Mesenchymal stem cell (in vitro differentiated cells and primary cell): ENCODE measurements at regions not wholly inside any gene's neighbourhood (a gene's known extent, or its start where the extent isn't known, plus 50 kb on each side); places are given as distances from the start of the nearest gene placed in this dataset.

Experiments
- DNase-seq: peaks from one replicate; pipeline ENCODE4 v3.0.0-alpha.2; 2013
- H2AFZ ChIP-seq: one replicate; pipeline ENCODE4 v1.6.1; 2013; ENCODE audit warnings: low read depth, mild to moderate bottlenecking, control low read depth, inconsistent platforms, low read length, moderate library complexity
- H2AK5ac ChIP-seq: 2 replicates; pipeline ENCODE4 v1.6.1; 2013; ENCODE audit warnings: low read length, moderate library complexity, mild to moderate bottlenecking, inconsistent platforms; ENCODE audit not compliant: severe bottlenecking
- H2BK120ac ChIP-seq: one replicate; pipeline ENCODE4 v1.6.1; 2013; ENCODE audit warnings: low read depth, mild to moderate bottlenecking, inconsistent platforms, low read length, moderate library complexity
- H2BK12ac ChIP-seq, 2 experiments: one replicate each; pipeline ENCODE4 v1.6.1; 2013; ENCODE audit warnings: inconsistent platforms in 2 of 2, low read length in 2 of 2, mild to moderate bottlenecking in 2 of 2, moderate library complexity in 2 of 2, control low read depth in 1 of 2
- H2BK15ac ChIP-seq: one replicate; pipeline ENCODE4 v1.6.1; 2013; ENCODE audit warnings: mild to moderate bottlenecking, low read depth, inconsistent platforms; ENCODE audit not compliant: poor library complexity, severe bottlenecking
- H2BK5ac ChIP-seq: 2 replicates; pipeline ENCODE4 v1.6.1; 2013; ENCODE audit warnings: low read depth, mild to moderate bottlenecking, low read length, control low read depth, inconsistent platforms; ENCODE audit not compliant: poor library complexity, severe bottlenecking
- H3K14ac ChIP-seq, 2 experiments: one replicate each; pipeline ENCODE4 v1.6.1; 2013; ENCODE audit warnings: inconsistent platforms in 2 of 2, low read length in 2 of 2, control low read depth in 1 of 2, mild to moderate bottlenecking in 1 of 2, moderate library complexity in 1 of 2
- H3K18ac ChIP-seq, 2 experiments: one replicate each; pipeline ENCODE4 v1.6.1; 2013; ENCODE audit warnings: inconsistent platforms in 2 of 2, low read length in 2 of 2, control low read depth in 1 of 2, low read depth in 1 of 2, mild to moderate bottlenecking in 1 of 2
- H3K23ac ChIP-seq, 2 experiments: one replicate each; pipeline ENCODE4 v1.6.1; 2013; ENCODE audit warnings: inconsistent platforms in 2 of 2, low read length in 2 of 2, mild to moderate bottlenecking in 2 of 2, moderate library complexity in 2 of 2, control low read depth in 1 of 2
- H3K27ac ChIP-seq: 2 replicates; pipeline ENCODE4 v1.5.1; 2013; ENCODE audit warnings: mild to moderate bottlenecking, moderate library complexity, low read length, control low read depth, inconsistent platforms; ENCODE audit not compliant: poor library complexity, severe bottlenecking
- H3K27me3 ChIP-seq, 2 experiments: 2 replicates each; pipeline versions ENCODE4 v1.6.1 to v1.7.0; 2013; ENCODE audit warnings: low read length in 2 of 2, mild to moderate bottlenecking in 2 of 2, moderate library complexity in 2 of 2, control low read depth in 1 of 2, inconsistent platforms in 1 of 2; ENCODE audit not compliant: control insufficient read depth in 1 of 2, insufficient read depth in 1 of 2
- H3K36me3 ChIP-seq, 2 experiments: 2 replicates each; pipeline versions ENCODE4 v1.6.1 to v1.7.0; 2013; ENCODE audit warnings: low read length in 2 of 2, control low read depth in 1 of 2, inconsistent platforms in 1 of 2, low read depth in 1 of 2, mild to moderate bottlenecking in 1 of 2; ENCODE audit not compliant: insufficient read depth in 2 of 2, control insufficient read depth in 1 of 2
- H3K4ac ChIP-seq, 2 experiments: one replicate each; pipeline ENCODE4 v1.6.1; 2013; ENCODE audit warnings: inconsistent platforms in 2 of 2, low read length in 2 of 2, mild to moderate bottlenecking in 2 of 2, moderate library complexity in 2 of 2, control low read depth in 1 of 2, low read depth in 1 of 2
- H3K4me1 ChIP-seq: 2 replicates; pipeline ENCODE4 v1.6.1; 2013; ENCODE audit warnings: low read depth, low read length, control low read depth; ENCODE audit not compliant: control insufficient read depth, insufficient read depth
- H3K4me2 ChIP-seq: 2 replicates; pipeline ENCODE4 v1.6.1; 2013; ENCODE audit warnings: low read length, mild to moderate bottlenecking, inconsistent platforms; ENCODE audit not compliant: poor library complexity, severe bottlenecking
- H3K4me3 ChIP-seq, 2 experiments: 2 replicates each; pipeline versions ENCODE4 v1.5.1 to v1.7.0; 2013; ENCODE audit warnings: low read length in 2 of 2, mild to moderate bottlenecking in 2 of 2, control low read depth in 1 of 2, low read depth in 1 of 2; ENCODE audit not compliant: insufficient read depth in 1 of 2
- H3K79me1 ChIP-seq: replicated peaks from 2 replicates; pipeline ENCODE4 v1.6.1; 2013; ENCODE audit warnings: mild to moderate bottlenecking, control low read depth, low read length, inconsistent platforms; ENCODE audit not compliant: poor library complexity, severe bottlenecking
- H3K9ac ChIP-seq: 2 replicates; pipeline ENCODE4 v1.7.0; 2013; ENCODE audit warnings: mild to moderate bottlenecking, low read length, moderate library complexity
- H3K9me3 ChIP-seq: 2 replicates; pipeline ENCODE4 v1.7.0; 2013; ENCODE audit warnings: mild to moderate bottlenecking, low read length; ENCODE audit not compliant: control insufficient read depth
- H4K8ac ChIP-seq: one replicate; pipeline ENCODE4 v1.6.1; 2013; ENCODE audit warnings: inconsistent platforms, mild to moderate bottlenecking, low read length, moderate library complexity
- H4K91ac ChIP-seq: one replicate; pipeline ENCODE4 v1.6.1; 2013; ENCODE audit warnings: mild to moderate bottlenecking, low read length, inconsistent platforms
- WGBS: methylation state at CpG from one replicate; pipeline ENCODE4 v1.1.7; 2013; ENCODE audit warnings: mixed read lengths; 5-methylcytosine and 5-hydroxymethylcytosine counted together

GRCh38 chr7:21028599-21028998 is 241.9 kb upstream of the SP8 start:
- H3K9ac ChIP-seq: no peak overlapping the region
- no peak overlapping the region for H2BK12ac ChIP-seq
- H3K79me1 ChIP-seq: no peaks in the 10 kb centered on the region
- no peak overlapping the region for H3K4me3 ChIP-seq
- no peak overlapping the region for H3K27ac ChIP-seq
- H2AFZ ChIP-seq: no peak overlapping the region
- no peak for DNase-seq
- H3K4me1 ChIP-seq: no peaks in the 10 kb centered on the region
- no peak overlapping the region for H4K91ac ChIP-seq
- H2BK120ac ChIP-seq: no peak overlapping the region
- H3K14ac ChIP-seq: no peak overlapping the region
- no peak overlapping the region for H2BK5ac ChIP-seq
- H4K8ac ChIP-seq: no peak overlapping the region
- H2AK5ac ChIP-seq: no peak overlapping the region
- no peak overlapping the region for H3K18ac ChIP-seq
- H3K27me3 ChIP-seq: no peaks in the 10 kb centered on the region
- no peaks in the 10 kb centered on the region for H3K9me3 ChIP-seq
- no peak overlapping the region for H2BK15ac ChIP-seq
- WGBS: 64% methylated on average over 3 of the region's 3 CpGs
- no peak overlapping the region for H3K4ac ChIP-seq
- H3K36me3 ChIP-seq: no peaks in the 10 kb centered on the region
- H3K4me2 ChIP-seq: no peak overlapping the region
- H3K23ac ChIP-seq: no peak overlapping the region

DNA sequence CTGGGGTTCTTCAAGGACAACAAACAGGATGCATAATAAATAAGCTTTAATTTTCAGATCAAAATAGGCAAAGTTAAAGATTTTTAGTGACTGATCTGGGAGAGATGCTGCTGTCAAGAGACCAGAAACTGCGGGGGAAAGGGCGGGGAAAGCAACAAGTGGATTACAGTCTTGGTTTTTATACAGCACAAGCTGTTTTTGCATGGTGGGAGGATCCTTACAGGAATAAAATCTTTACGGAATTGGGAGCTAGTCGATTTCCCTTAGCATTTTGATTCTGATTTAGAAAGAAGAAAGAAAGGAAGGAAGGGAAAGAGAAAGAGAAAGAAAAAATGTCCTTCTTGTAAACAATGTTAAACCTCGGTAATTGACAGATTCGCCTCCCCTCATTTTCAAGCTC is 242.3 kb upstream of the SP8 start:
- no peak for DNase-seq
- Histone ChIP-seq H3K36me3 (no peaks in the 10 kb centered on the region), H2BK5ac (no peak overlapping the region), H3K4ac (no peak overlapping the region), H4K91ac (no peak overlapping the region), H3K27ac (no peak overlapping the region), H3K18ac (no peak overlapping the region), H3K27me3 (no peaks in the 10 kb centered on the region), H3K14ac (no peak overlapping the region), H3K9ac (no peak overlapping the region), H2AFZ (no peak overlapping the region), H3K4me3 (no peak overlapping the region), H3K79me1 (no peaks in the 10 kb centered on the region), H3K4me2 (no peak overlapping the region), H2BK12ac (no peak overlapping the region), H3K9me3 (no peaks in the 10 kb centered on the region), H3K23ac (no peak overlapping the region), H3K4me1 (no peaks in the 10 kb centered on the region), H2BK120ac (no peak overlapping the region), H4K8ac (no peak overlapping the region), H2BK15ac (no peak overlapping the region), H2AK5ac (no peak overlapping the region)
- 56% methylated on average over 6 of the region's 6 CpGs for WGBS

DNA sequence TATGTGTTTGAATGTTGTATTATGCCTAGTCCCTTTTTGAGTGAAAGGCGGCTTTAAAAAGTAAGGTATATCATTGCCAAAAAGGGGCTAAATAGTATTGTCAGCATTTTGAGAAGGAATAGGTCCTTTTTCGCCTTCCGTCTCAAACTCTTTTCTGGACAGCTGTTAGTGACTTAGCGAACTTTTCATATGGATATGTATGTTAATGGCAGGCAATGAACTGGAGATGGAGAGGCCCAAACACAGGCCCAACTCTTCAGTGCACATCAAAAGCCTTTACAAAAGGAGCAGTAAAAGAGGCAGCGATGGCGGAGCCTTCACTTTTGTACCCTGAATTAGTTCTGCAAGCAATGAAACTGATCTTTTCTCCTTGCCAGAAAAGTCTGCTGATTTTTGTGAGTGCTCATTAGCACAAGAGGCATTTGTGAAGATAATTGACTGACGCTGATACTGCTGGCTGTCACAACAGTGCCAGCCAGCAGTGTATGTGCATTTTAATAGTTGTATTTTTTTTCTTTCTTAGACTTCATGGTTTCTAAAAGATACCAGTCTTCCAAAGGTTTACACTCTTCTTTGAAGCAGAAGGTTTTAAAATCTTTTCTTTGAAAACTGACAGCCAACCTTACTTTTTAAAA is 243.7 kb upstream of the SP8 start:
- H3K9ac ChIP-seq: no peak overlapping the region
- H2BK5ac ChIP-seq: no peak overlapping the region
- no peak overlapping the region for H3K18ac ChIP-seq
- no peak overlapping the region for H3K4me2 ChIP-seq
- no peak overlapping the region for H3K4me3 ChIP-seq
- H2AFZ ChIP-seq: no peak overlapping the region
- no peak overlapping the region for H4K91ac ChIP-seq
- H3K27me3 ChIP-seq: no peaks in the 10 kb centered on the region
- H2BK15ac ChIP-seq: no peak overlapping the region
- H2BK120ac ChIP-seq: no peak overlapping the region
- H2AK5ac ChIP-seq: no peak overlapping the region
- no peaks in the 10 kb centered on the region for H3K79me1 ChIP-seq
- H3K4ac ChIP-seq: no peak overlapping the region
- H3K14ac ChIP-seq: no peak overlapping the region
- H3K9me3 ChIP-seq: no peaks in the 10 kb centered on the region
- no peak overlapping the region for H4K8ac ChIP-seq
- no peak overlapping the region for H2BK12ac ChIP-seq
- no peaks in the 10 kb centered on the region for H3K4me1 ChIP-seq
- no peaks in the 10 kb centered on the region for H3K36me3 ChIP-seq
- WGBS: 78% methylated on average over 6 of the region's 7 CpGs
- H3K27ac ChIP-seq: no peak overlapping the region
- DNase-seq: no peak
- H3K23ac ChIP-seq: no peak overlapping the region

DNA sequence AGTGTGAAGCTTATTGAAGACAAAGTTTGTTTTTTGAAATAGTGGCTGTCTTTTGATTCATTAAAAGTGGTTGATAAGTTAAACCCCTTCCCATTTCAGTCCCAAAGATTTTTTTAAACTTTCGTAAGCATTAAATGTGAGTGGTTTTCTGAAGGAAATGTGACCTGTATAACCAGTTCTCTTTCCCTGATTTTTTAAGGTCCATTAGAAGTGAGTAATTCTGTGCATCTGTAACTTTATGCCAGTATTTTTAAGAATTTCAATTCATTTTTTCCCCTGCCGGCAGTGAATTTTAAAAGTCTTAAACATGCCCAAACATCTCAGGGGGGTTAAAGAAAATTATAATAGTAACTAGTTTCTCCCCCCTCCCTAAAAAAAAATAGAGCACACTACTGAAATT is 254.6 kb upstream of the SP8 start:
- no CpG with 5 or more reads among the region's 2 CpGs for WGBS
- H4K8ac ChIP-seq: no peak overlapping the region
- H3K27me3 ChIP-seq: no peaks in the 10 kb centered on the region
- no peaks in the 10 kb centered on the region for H3K79me1 ChIP-seq
- no peak for DNase-seq
- H2BK12ac ChIP-seq: no peak overlapping the region
- no peak overlapping the region for H3K18ac ChIP-seq
- H3K36me3 ChIP-seq: no peaks in the 10 kb centered on the region
- H3K4me2 ChIP-seq: no peak overlapping the region
- H2BK15ac ChIP-seq: no peak overlapping the region
- H4K91ac ChIP-seq: no peak overlapping the region
- H2AK5ac ChIP-seq: no peak overlapping the region
- no peak overlapping the region for H2BK120ac ChIP-seq
- H3K23ac ChIP-seq: no peak overlapping the region
- peaks cover 11% of the 10 kb centered on the region for H3K9me3 ChIP-seq
- H3K4ac ChIP-seq: no peak overlapping the region
- no peak overlapping the region for H3K27ac ChIP-seq
- no peak overlapping the region for H2BK5ac ChIP-seq
- no peaks in the 10 kb centered on the region for H3K4me1 ChIP-seq
- no peak overlapping the region for H3K9ac ChIP-seq
- H2AFZ ChIP-seq: no peak overlapping the region
- no peak overlapping the region for H3K4me3 ChIP-seq
- no peak overlapping the region for H3K14ac ChIP-seq
